ENCODE measurements at regions not wholly inside any gene's neighbourhood (a gene's known extent, or its start where the extent isn't known, plus 50 kb on each side); places are given as distances from the start of the nearest gene placed in this dataset.

GRCh38 chr13:100828226-100828625 is 153.6 kb upstream of the TMTC4 start:
- H3K4me3 Mint-ChIP-seq, result no peak overlapping the region
- H3K27ac Mint-ChIP-seq, result no peak overlapping the region
- peaks cover 8% of the 10 kb centered on the region for H3K9me3 Mint-ChIP-seq
- H3K4me1 Mint-ChIP-seq (ENCODE audit: low read depth), result no peaks in the 10 kb centered on the region
- no peaks in the 10 kb centered on the region for H3K36me3 Mint-ChIP-seq (ENCODE audit: low read depth)
- no peaks in the 10 kb centered on the region for H3K27me3 Mint-ChIP-seq
- intact Hi-C loops (cut with micrococcal nuclease), result no loop called here

DNA sequence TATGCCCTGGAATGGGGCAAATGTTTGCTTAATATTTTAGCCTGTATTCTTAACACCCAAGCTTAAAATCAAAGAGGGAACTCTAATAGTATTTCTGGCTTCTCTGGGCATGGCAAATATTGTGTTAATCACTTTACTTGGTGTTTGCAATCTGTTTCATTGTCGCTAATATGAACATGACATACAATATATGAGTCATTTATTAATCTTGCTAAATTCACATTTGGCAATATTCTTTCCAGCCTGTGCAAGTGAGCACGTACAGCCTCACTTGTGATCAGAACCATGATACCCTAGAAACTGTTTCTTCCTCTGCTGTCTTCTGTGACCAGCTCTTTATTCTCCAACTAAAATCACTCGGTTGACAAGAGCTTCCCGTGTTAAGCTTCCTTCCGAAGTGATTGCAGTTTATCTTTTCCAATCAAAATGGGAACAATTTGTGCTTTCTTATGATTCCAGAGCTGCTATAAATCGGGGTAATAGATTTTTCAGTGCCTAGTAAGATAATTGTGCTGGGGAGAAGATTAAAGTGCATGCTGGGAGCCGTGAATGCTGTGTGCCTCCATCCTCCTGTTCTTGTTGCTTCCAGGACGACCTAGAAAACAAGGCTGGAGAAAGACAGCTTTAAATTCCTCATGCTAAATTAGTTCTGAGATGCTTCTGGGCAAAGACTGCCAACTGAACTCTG is 153.0 kb upstream of the TMTC4 start:
- intact Hi-C loops (cut with micrococcal nuclease), result no loop called here
- no peak overlapping the region for H3K4me3 Mint-ChIP-seq

GRCh38 chr13:100826441-100826840 is 151.8 kb upstream of the TMTC4 start:
- no peaks in the 10 kb centered on the region for H3K36me3 Mint-ChIP-seq (ENCODE audit: low read depth)
- no peaks in the 10 kb centered on the region for H3K27me3 Mint-ChIP-seq
- H3K4me1 Mint-ChIP-seq (ENCODE audit: low read depth), result no peaks in the 10 kb centered on the region
- H3K4me3 Mint-ChIP-seq, result no peak overlapping the region
- no peak overlapping the region for H3K27ac Mint-ChIP-seq
- peaks cover 8% of the 10 kb centered on the region for H3K9me3 Mint-ChIP-seq
- intact Hi-C loops (cut with micrococcal nuclease), result no loop called here

More for the DNA sequence above, 153.0 kb upstream of the TMTC4 start:
- Mint-ChIP-seq H3K27me3 (no peaks in the 10 kb centered on the region), H3K9me3 (peaks cover 8% of the 10 kb centered on the region), H3K27ac (no peak overlapping the region), H3K4me1 (ENCODE audit: low read depth) (no peaks in the 10 kb centered on the region), H3K36me3 (ENCODE audit: low read depth) (no peaks in the 10 kb centered on the region)

GRCh38 chr13:100825557-100825956 is 151.0 kb upstream of the TMTC4 start:
- no peaks in the 10 kb centered on the region for H3K4me1 Mint-ChIP-seq (ENCODE audit: low read depth)
- no peaks in the 10 kb centered on the region for H3K36me3 Mint-ChIP-seq (ENCODE audit: low read depth)
- H3K27me3 Mint-ChIP-seq, result no peaks in the 10 kb centered on the region
- peaks cover 8% of the 10 kb centered on the region for H3K9me3 Mint-ChIP-seq
- no peak overlapping the region for H3K4me3 Mint-ChIP-seq
- intact Hi-C loops (cut with micrococcal nuclease), result no loop called here
- H3K27ac Mint-ChIP-seq, result no peak overlapping the region

GRCh38 chr13:100824366-100824765 is 149.8 kb upstream of the TMTC4 start:
- intact Hi-C loops (cut with micrococcal nuclease), result no loop called here
- H3K36me3 Mint-ChIP-seq (ENCODE audit: low read depth), result no peaks in the 10 kb centered on the region
- no peak overlapping the region for H3K27ac Mint-ChIP-seq
- peaks cover 14% of the 10 kb centered on the region for H3K9me3 Mint-ChIP-seq
- H3K4me3 Mint-ChIP-seq, result no peak overlapping the region
- H3K27me3 Mint-ChIP-seq, result no peaks in the 10 kb centered on the region
- H3K4me1 Mint-ChIP-seq (ENCODE audit: low read depth), result no peaks in the 10 kb centered on the region

GRCh38 chr13:100823448-100823847 is 148.9 kb upstream of the TMTC4 start:
- Mint-ChIP-seq H3K27me3 (no peaks in the 10 kb centered on the region), H3K4me3 (no peak overlapping the region), H3K4me1 (ENCODE audit: low read depth) (no peaks in the 10 kb centered on the region), H3K27ac (no peak overlapping the region), H3K36me3 (ENCODE audit: low read depth) (no peaks in the 10 kb centered on the region), H3K9me3 (peaks cover 14% of the 10 kb centered on the region)
- intact Hi-C loops (cut with micrococcal nuclease), result no loop called here

DNA sequence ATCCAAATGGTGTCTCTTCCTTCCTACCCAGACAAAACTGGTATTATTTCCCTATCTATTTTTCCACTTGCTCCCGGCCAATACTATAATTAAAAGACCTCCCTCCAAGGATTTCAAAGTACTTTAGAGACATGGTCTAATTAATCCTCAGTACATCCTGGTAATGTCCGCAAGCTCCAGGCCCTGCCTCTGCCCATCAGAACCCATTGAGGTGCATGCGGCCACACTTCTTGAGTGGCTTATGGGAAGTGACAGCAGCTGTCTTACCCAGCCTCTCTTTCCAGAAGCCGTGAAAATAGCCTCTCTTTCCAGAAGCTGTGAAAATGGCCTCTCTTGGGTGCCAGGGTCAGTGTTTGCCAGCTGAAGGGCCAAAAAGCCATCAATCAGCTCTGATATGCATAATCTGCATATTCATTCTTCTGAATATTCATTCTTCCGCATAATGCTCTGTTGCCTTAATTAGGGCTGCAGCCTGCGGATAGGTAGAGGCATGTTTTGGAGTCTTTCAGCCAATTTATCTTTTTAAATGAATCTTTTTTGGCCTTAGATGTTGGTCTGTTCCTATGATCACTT is 148.4 kb upstream of the TMTC4 start:
- Mint-ChIP-seq H3K36me3 (ENCODE audit: low read depth) (no peaks in the 10 kb centered on the region), H3K4me3 (no peak overlapping the region), H3K4me1 (ENCODE audit: low read depth) (no peaks in the 10 kb centered on the region), H3K27ac (no peak overlapping the region), H3K9me3 (peaks cover 19% of the 10 kb centered on the region), H3K27me3 (no peaks in the 10 kb centered on the region)
- intact Hi-C loops (cut with micrococcal nuclease), result no loop called here

DNA sequence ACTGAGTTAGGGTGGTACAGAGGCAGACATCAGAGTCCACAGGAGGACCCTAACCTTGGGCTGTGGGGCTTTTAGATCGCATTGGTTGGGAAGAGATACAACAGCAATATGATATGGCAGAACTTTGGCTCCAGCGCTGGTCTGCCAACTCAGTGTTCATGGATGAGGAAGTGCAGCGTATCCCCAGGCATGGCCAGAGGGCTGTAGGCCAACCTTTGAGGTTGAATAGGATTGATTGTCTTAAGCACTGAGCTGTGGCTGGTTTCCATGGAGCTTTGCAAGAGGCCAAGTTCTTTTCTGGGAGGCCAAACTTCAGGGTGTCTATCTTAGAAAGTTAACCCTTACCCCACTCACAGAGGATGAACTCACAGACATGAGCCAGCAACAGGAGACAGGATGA is 144.1 kb upstream of the TMTC4 start:
- Mint-ChIP-seq H3K27ac (no peak overlapping the region), H3K36me3 (ENCODE audit: low read depth) (no peaks in the 10 kb centered on the region), H3K4me3 (no peak overlapping the region), H3K9me3 (peaks cover 26% of the 10 kb centered on the region), H3K27me3 (no peaks in the 10 kb centered on the region), H3K4me1 (ENCODE audit: low read depth) (no peaks in the 10 kb centered on the region)
- intact Hi-C loops (cut with micrococcal nuclease), result no loop called here

GRCh38 chr13:100817928-100818327 is 143.3 kb upstream of the TMTC4 start:
- intact Hi-C loops (cut with micrococcal nuclease), result no loop called here
- no peaks in the 10 kb centered on the region for H3K27me3 Mint-ChIP-seq
- no peaks in the 10 kb centered on the region for H3K36me3 Mint-ChIP-seq (ENCODE audit: low read depth)
- H3K9me3 Mint-ChIP-seq, result peaks cover 26% of the 10 kb centered on the region
- no peak overlapping the region for H3K4me3 Mint-ChIP-seq
- no peak overlapping the region for H3K27ac Mint-ChIP-seq
- no peaks in the 10 kb centered on the region for H3K4me1 Mint-ChIP-seq (ENCODE audit: low read depth)

GRCh38 chr13:100815476-100816046 is 141.0 kb upstream of the TMTC4 start:
- Mint-ChIP-seq H3K4me1 (ENCODE audit: low read depth) (no peaks in the 10 kb centered on the region), H3K36me3 (ENCODE audit: low read depth) (no peaks in the 10 kb centered on the region), H3K9me3 (peaks cover 26% of the 10 kb centered on the region), H3K27ac (no peak overlapping the region), H3K4me3 (no peak overlapping the region), H3K27me3 (no peaks in the 10 kb centered on the region)
- intact Hi-C loops (cut with micrococcal nuclease), result no loop called here

GRCh38 chr13:100812982-100813584 is 138.5 kb upstream of the TMTC4 start:
- H3K4me1 Mint-ChIP-seq (ENCODE audit: low read depth), result no peaks in the 10 kb centered on the region
- intact Hi-C loops (cut with micrococcal nuclease), result no loop called here
- peaks cover 8% of the 10 kb centered on the region for H3K9me3 Mint-ChIP-seq
- no peak overlapping the region for H3K4me3 Mint-ChIP-seq
- peaks cover 2% of the 10 kb centered on the region for H3K27me3 Mint-ChIP-seq
- H3K27ac Mint-ChIP-seq, result no peak overlapping the region
- no peaks in the 10 kb centered on the region for H3K36me3 Mint-ChIP-seq (ENCODE audit: low read depth)

GRCh38 chr13:100811928-100812327 is 137.3 kb upstream of the TMTC4 start:
- H3K4me1 Mint-ChIP-seq (ENCODE audit: low read depth), result no peaks in the 10 kb centered on the region
- no peaks in the 10 kb centered on the region for H3K9me3 Mint-ChIP-seq
- no peak overlapping the region for H3K27ac Mint-ChIP-seq
- no peak overlapping the region for H3K4me3 Mint-ChIP-seq
- peaks cover 2% of the 10 kb centered on the region for H3K27me3 Mint-ChIP-seq
- H3K36me3 Mint-ChIP-seq (ENCODE audit: low read depth), result no peaks in the 10 kb centered on the region
- intact Hi-C loops (cut with micrococcal nuclease), result no loop called here

GRCh38 chr13:100811024-100811865 is 136.7 kb upstream of the TMTC4 start:
- Mint-ChIP-seq H3K27me3 (peaks cover 2% of the 10 kb centered on the region), H3K9me3 (no peaks in the 10 kb centered on the region), H3K4me3 (no peak overlapping the region), H3K4me1 (ENCODE audit: low read depth) (no peaks in the 10 kb centered on the region), H3K36me3 (ENCODE audit: low read depth) (no peaks in the 10 kb centered on the region), H3K27ac (no peak overlapping the region)
- intact Hi-C loops (cut with micrococcal nuclease), result no loop called here

DNA sequence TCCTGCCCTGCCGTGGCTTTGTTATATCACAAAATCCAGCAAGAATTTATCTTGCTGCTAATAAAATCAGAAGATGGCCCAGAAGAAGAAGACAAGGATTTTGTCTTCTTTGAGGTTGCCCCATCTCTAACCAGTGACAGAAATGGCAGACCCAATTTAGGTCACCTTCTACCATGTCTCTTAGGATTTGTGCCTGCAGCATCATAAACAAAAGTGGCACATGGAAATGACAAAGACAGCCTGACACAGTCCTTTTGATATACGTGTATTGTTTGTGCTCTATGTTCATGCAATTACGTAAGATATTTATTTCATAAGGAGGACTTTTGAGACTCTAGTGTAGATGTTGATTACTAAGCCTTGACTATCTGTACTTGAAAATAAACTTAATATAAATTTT is 135.9 kb upstream of the TMTC4 start:
- H3K4me1 Mint-ChIP-seq (ENCODE audit: low read depth), result no peaks in the 10 kb centered on the region
- no peaks in the 10 kb centered on the region for H3K36me3 Mint-ChIP-seq (ENCODE audit: low read depth)
- intact Hi-C loops (cut with micrococcal nuclease), result no loop called here
- no peaks in the 10 kb centered on the region for H3K9me3 Mint-ChIP-seq
- no peak overlapping the region for H3K27ac Mint-ChIP-seq
- no peak overlapping the region for H3K4me3 Mint-ChIP-seq
- H3K27me3 Mint-ChIP-seq, result peaks cover 2% of the 10 kb centered on the region

All from dendritic cell treated with granulocyte-macrophage colony-stimulating factor and Interleukin-4, amounts not matched to agents 40 ng/mL and 50 ng/mL, for 4 days (primary cell).